Glomerular visceral epithelial cell (primary cell): ENCODE measurements at regions not wholly inside any gene's neighbourhood (a gene's known extent, or its start where the extent isn't known, plus 50 kb on each side); places are given as distances from the start of the nearest gene placed in this dataset.

Experiments
- DNase-seq: peaks from one replicate; pipeline ENCODE4 v3.0.0-alpha.2; 2016; ENCODE audit errors: extremely low spot score

GRCh38 chr9:16197578-16198370, 644.9 kb downstream of the CCDC171 start:
- no peak for DNase-seq

- DNase-seq: no peak
These were observed 646.2 kb downstream of the CCDC171 start for GRCh38 chr9:16198996-16199395.

GRCh38 chr9:16202221-16202620, 649.4 kb downstream of the CCDC171 start:
- no peak for DNase-seq

- DNase-seq: peak; percentile 91
These were observed 650.3 kb downstream of the CCDC171 start for GRCh38 chr9:16202914-16203728.

- DNase-seq: no peak
These were observed 651.1 kb downstream of the CCDC171 start for GRCh38 chr9:16203729-16204573.

- DNase-seq: no peak
These were observed 652.6 kb downstream of the CCDC171 start for GRCh38 chr9:16205455-16205854.

GRCh38 chr9:16206518-16206917, 653.7 kb downstream of the CCDC171 start:
- no peak for DNase-seq

GRCh38 chr9:16207161-16207560, 654.3 kb downstream of the CCDC171 start:
- peak; percentile 51 for DNase-seq

- DNase-seq: no peak
These were observed 657.6 kb downstream of the CCDC171 start for GRCh38 chr9:16210440-16210839.

GRCh38 chr9:16211946-16212345, 658.5 kb downstream of the BNC2 start:
- DNase-seq: no peak

GRCh38 chr9:16213781-16214515, 656.5 kb downstream of the BNC2 start:
- peak; percentile 53 for DNase-seq

GRCh38 chr9:16214677-16215352, 655.7 kb downstream of the BNC2 start:
- no peak for DNase-seq

GRCh38 chr9:16215353-16215680, 655.2 kb downstream of the BNC2 start:
- no peak for DNase-seq

- no peak for DNase-seq
These were observed 652.3 kb downstream of the BNC2 start for GRCh38 chr9:16217943-16218701.

GRCh38 chr9:16221366-16221765, 649.1 kb downstream of the BNC2 start:
- DNase-seq: no peak

GRCh38 chr9:16221822-16222547, 648.5 kb downstream of the BNC2 start:
- no peak for DNase-seq

GRCh38 chr9:16223074-16223871, 647.2 kb downstream of the BNC2 start:
- no peak for DNase-seq

- DNase-seq: no peak
These were observed 639.7 kb downstream of the BNC2 start for GRCh38 chr9:16230731-16231130.

GRCh38 chr9:16236311-16236710, 634.2 kb downstream of the BNC2 start:
- DNase-seq: peak; percentile 22
